ENCODE measurements at regions not wholly inside any gene's neighbourhood (a gene's known extent, or its start where the extent isn't known, plus 50 kb on each side); places are given as distances from the start of the nearest gene placed in this dataset.
"Not testable (repeated sequence)": the region's sequence is repeated elsewhere in the genome, so short reads cannot be mapped to it uniquely, and the experiment has no call there.

GRCh38 chr4:143813431-143814154 is 91.8 kb downstream of the GYPE start:
- H3K23ac ChIP-seq (ENCODE audit: insufficient read length); H2AK5ac ChIP-seq (ENCODE audit: low read depth, low read length); H2BK15ac ChIP-seq (ENCODE audit: low read length); H3K56ac ChIP-seq (replicated peaks; ENCODE audit: insufficient read length, low read depth, low read length); H3K79me2 ChIP-seq (ENCODE audit: control insufficient read depth in 1 of 2, insufficient read depth in 2 of 2, low read length in 2 of 2); H3K4me2 ChIP-seq (ENCODE audit: insufficient read depth in 1 of 2, low read depth in 2 of 2, low read length in 2 of 2); H2BK12ac ChIP-seq (ENCODE audit: low read depth, low read length); POLR2A ChIA-PET (ENCODE audit: partially characterized antibody); H4K91ac ChIP-seq (replicated peaks; ENCODE audit: insufficient read length, low read length); FAIRE-seq; H2BK5ac ChIP-seq (ENCODE audit: low read depth, low read length); H3K79me1 ChIP-seq (ENCODE audit: low read depth, low read length); H3K27ac ChIP-seq (ENCODE audit: low read depth, low read length); H4K5ac ChIP-seq (ENCODE audit: insufficient read length, low read depth, low read length); DNase-seq (ENCODE audit: low read depth in 1 of 2, low spot score in 2 of 2); H3K27me3 ChIP-seq (replicated peaks in 1 of 4; ENCODE audit: control insufficient read depth in 3 of 4, extremely low read depth in 1 of 4, insufficient read depth in 3 of 4, low read length in 3 of 4); H3K4me3 ChIP-seq (ENCODE audit: extremely low read depth in 1 of 4, insufficient read depth in 2 of 4, low read depth in 3 of 4, low read length in 4 of 4); H2AFZ ChIP-seq (ENCODE audit: low read length); H3K9ac ChIP-seq (replicated peaks in 1 of 4; ENCODE audit: extremely low read depth in 1 of 4, low read depth in 3 of 4, low read length in 3 of 4); H3K4ac ChIP-seq (replicated peaks; ENCODE audit: insufficient read length, low read depth, low read length); H2BK20ac ChIP-seq (ENCODE audit: low read length); H3K18ac ChIP-seq (ENCODE audit: extremely low read depth, low read length); H3K23me2 ChIP-seq (ENCODE audit: low read depth, low read length); H4K20me1 ChIP-seq (replicated peaks in 1 of 2; ENCODE audit: control insufficient read depth in 1 of 2, insufficient read depth in 2 of 2, low read length in 2 of 2); H2BK120ac ChIP-seq (replicated peaks; ENCODE audit: low read depth, low read length); H3K36me3 ChIP-seq (ENCODE audit: control insufficient read depth in 2 of 4, insufficient read depth in 4 of 4, low read length in 3 of 4); H3K14ac ChIP-seq (ENCODE audit: insufficient read length); H4K8ac ChIP-seq (ENCODE audit: extremely low read depth, insufficient read depth, low read length); H3K9me3 ChIP-seq (ENCODE audit: insufficient read depth in 2 of 2, low read depth in 1 of 2, low read length in 1 of 2); CTCF ChIA-PET (ENCODE audit: partially characterized antibody); H3K4me1 ChIP-seq (replicated peaks in 1 of 4; ENCODE audit: control insufficient read depth in 3 of 4, insufficient read depth in 4 of 4, low read length in 3 of 4): not testable (repeated sequence)
- peak; percentile 69; the same call in 1 of the 2 replicates for TF ChIP-seq MAFK (IDR thresholded peaks at IDR 0.05; ENCODE audit: low read depth, low read length)
- 90% methylated on average over 4 of the region's 4 CpGs; no CpG with 5 or more reads in 1 of the 2 experiments for WGBS, 2 experiments (ENCODE audit: extremely low coverage in 1 of 2, insufficient coverage in 1 of 2, insufficient read length in 1 of 2, insufficient replicate concordance in 2 of 2, low coverage in 1 of 2, low lambda C conversion rate in 2 of 2, missing lambda C conversion rate in 1 of 2)

- H4K20me1 ChIP-seq (replicated peaks in 1 of 2; ENCODE audit: control insufficient read depth in 1 of 2, insufficient read depth in 2 of 2, low read length in 2 of 2); FAIRE-seq; H2BK12ac ChIP-seq (ENCODE audit: low read depth, low read length); CTCF ChIA-PET (ENCODE audit: partially characterized antibody); H3K27me3 ChIP-seq (replicated peaks in 1 of 4; ENCODE audit: control insufficient read depth in 3 of 4, extremely low read depth in 1 of 4, insufficient read depth in 3 of 4, low read length in 3 of 4); H3K4me2 ChIP-seq (ENCODE audit: insufficient read depth in 1 of 2, low read depth in 2 of 2, low read length in 2 of 2); H3K9ac ChIP-seq (replicated peaks in 1 of 4; ENCODE audit: extremely low read depth in 1 of 4, low read depth in 3 of 4, low read length in 3 of 4); H3K56ac ChIP-seq (replicated peaks; ENCODE audit: insufficient read length, low read depth, low read length); H2BK120ac ChIP-seq (replicated peaks; ENCODE audit: low read depth, low read length); H4K8ac ChIP-seq (ENCODE audit: extremely low read depth, insufficient read depth, low read length); H3K18ac ChIP-seq (ENCODE audit: extremely low read depth, low read length); H3K4me3 ChIP-seq (ENCODE audit: extremely low read depth in 1 of 4, insufficient read depth in 2 of 4, low read depth in 3 of 4, low read length in 4 of 4); H4K91ac ChIP-seq (replicated peaks; ENCODE audit: insufficient read length, low read length); H3K79me1 ChIP-seq (ENCODE audit: low read depth, low read length); H3K36me3 ChIP-seq (ENCODE audit: control insufficient read depth in 2 of 4, insufficient read depth in 4 of 4, low read length in 3 of 4); H2BK20ac ChIP-seq (ENCODE audit: low read length); H3K23me2 ChIP-seq (ENCODE audit: low read depth, low read length); H2AK5ac ChIP-seq (ENCODE audit: low read depth, low read length); H3K9me3 ChIP-seq (ENCODE audit: insufficient read depth in 2 of 2, low read depth in 1 of 2, low read length in 1 of 2); H3K23ac ChIP-seq (ENCODE audit: insufficient read length); H3K27ac ChIP-seq (ENCODE audit: low read depth, low read length); H2BK5ac ChIP-seq (ENCODE audit: low read depth, low read length); H3K79me2 ChIP-seq (ENCODE audit: control insufficient read depth in 1 of 2, insufficient read depth in 2 of 2, low read length in 2 of 2); H2BK15ac ChIP-seq (ENCODE audit: low read length); H3K14ac ChIP-seq (ENCODE audit: insufficient read length); POLR2A ChIA-PET (ENCODE audit: partially characterized antibody); DNase-seq (ENCODE audit: low read depth in 1 of 2, low spot score in 2 of 2); H4K5ac ChIP-seq (ENCODE audit: insufficient read length, low read depth, low read length); H2AFZ ChIP-seq (ENCODE audit: low read length); H3K4ac ChIP-seq (replicated peaks; ENCODE audit: insufficient read length, low read depth, low read length); H3K4me1 ChIP-seq (replicated peaks in 1 of 4; ENCODE audit: control insufficient read depth in 3 of 4, insufficient read depth in 4 of 4, low read length in 3 of 4): not testable (repeated sequence)
- 92% methylated on average over 1 of the region's 1 CpG; no CpG with 5 or more reads in 1 of the 2 experiments for WGBS, 2 experiments (ENCODE audit: extremely low coverage in 1 of 2, insufficient coverage in 1 of 2, insufficient read length in 1 of 2, insufficient replicate concordance in 2 of 2, low coverage in 1 of 2, low lambda C conversion rate in 2 of 2, missing lambda C conversion rate in 1 of 2)
These were observed 91.2 kb upstream of the FREM3 start for GRCh38 chr4:143791693-143792092.

Measured in H1 (cell line).